ENCODE measurements at regions not wholly inside any gene's neighbourhood (a gene's known extent, or its start where the extent isn't known, plus 50 kb on each side); places are given as distances from the start of the nearest gene placed in this dataset.

GRCh38 chr4:67141586-67141985, 403.7 kb downstream of the CENPC start:
- H3K4me3 ChIP-seq (ENCODE audit: low read length): no peak overlapping the region
- no peak for DNase-seq (ENCODE audit: low read depth)
- TF ChIP-seq CTCF (conservative IDR thresholded peaks at IDR 0.05; ENCODE audit: low read depth, low read length): no peak

GRCh38 chr4:67134616-67135015, 410.7 kb downstream of the CENPC start:
- H3K4me3 ChIP-seq (ENCODE audit: low read length): no peak overlapping the region
- DNase-seq (ENCODE audit: low read depth): peak; percentile 72
- no peak for TF ChIP-seq CTCF (conservative IDR thresholded peaks at IDR 0.05; ENCODE audit: low read depth, low read length)

- no peak for TF ChIP-seq CTCF (conservative IDR thresholded peaks at IDR 0.05; ENCODE audit: low read depth, low read length)
- DNase-seq (ENCODE audit: low read depth): no peak
- no peak overlapping the region for H3K4me3 ChIP-seq (ENCODE audit: low read length)
Observed at GRCh38 chr4:67133162-67133561, 412.1 kb downstream of the CENPC start.

- TF ChIP-seq CTCF (conservative IDR thresholded peaks at IDR 0.05; ENCODE audit: low read depth, low read length): no peak
Observed at GRCh38 chr4:67131224-67131623, 414.1 kb downstream of the CENPC start.

GRCh38 chr4:67130411-67130810, 414.9 kb downstream of the CENPC start:
- H3K4me3 ChIP-seq (ENCODE audit: low read length): no peak overlapping the region
- TF ChIP-seq CTCF (conservative IDR thresholded peaks at IDR 0.05; ENCODE audit: low read depth, low read length): no peak
- no peak for DNase-seq (ENCODE audit: low read depth)

More at GRCh38 chr4:67131224-67131623, 414.1 kb downstream of the CENPC start:
- DNase-seq (ENCODE audit: low read depth): no peak
- no peak overlapping the region for H3K4me3 ChIP-seq (ENCODE audit: low read length)

- TF ChIP-seq CTCF (conservative IDR thresholded peaks at IDR 0.05; ENCODE audit: low read depth, low read length): no peak
- no peak overlapping the region for H3K4me3 ChIP-seq (ENCODE audit: low read length)
- no peak for DNase-seq (ENCODE audit: low read depth)
Observed at GRCh38 chr4:67126570-67126969, 418.7 kb downstream of the CENPC start.

GRCh38 chr4:67125636-67126514, 419.4 kb downstream of the CENPC start:
- TF ChIP-seq CTCF (conservative IDR thresholded peaks at IDR 0.05; ENCODE audit: low read depth, low read length): no peak
- no peak for DNase-seq (ENCODE audit: low read depth)

More at GRCh38 chr4:67125636-67126514, 419.4 kb downstream of the CENPC start:
- no peak overlapping the region for H3K4me3 ChIP-seq (ENCODE audit: low read length)

Data from retinal pigment epithelial cell (primary cell).